ENCODE measurements at regions not wholly inside any gene's neighbourhood (a gene's known extent, or its start where the extent isn't known, plus 50 kb on each side); places are given as distances from the start of the nearest gene placed in this dataset.

- ATAC-seq (no peak), DNase-seq (no peak)
- ChIA-PET CTCF (interaction anchor here (1.2 to 1.5 kb wide), 2 partner anchors 9 to 129 kb away, joined by 3 to 4 read pairs; no protein-coding TSS in a partner anchor), POLR2A (no interaction called here)
- no peaks in the 10 kb centered on the region for H3K36me3 Mint-ChIP-seq (ENCODE audit: low read depth)
- intact Hi-C loops (cut with micrococcal nuclease): no loop called here
- no peak for TF ChIP-seq CTCF (IDR thresholded peaks at IDR 0.05)
- H3K27ac Mint-ChIP-seq: no peak overlapping the region
- H3K4me1 Mint-ChIP-seq (ENCODE audit: low read depth): no peaks in the 10 kb centered on the region
- H3K4me3 Mint-ChIP-seq: no peak overlapping the region
- H3K27me3 Mint-ChIP-seq: peaks cover 9% of the 10 kb centered on the region
- H3K9me3 Mint-ChIP-seq: peaks cover 6% of the 10 kb centered on the region
Measured at GRCh38 chr4:145427991-145428390, 53.7 kb upstream of the SMAD1 start.

- CTCF ChIA-PET: interaction anchor here (1.2 to 1.5 kb wide), 2 partner anchors 8 to 130 kb away, joined by 3 to 4 read pairs; no protein-coding TSS in a partner anchor
- peaks cover 5% of the 10 kb centered on the region for H3K27me3 Mint-ChIP-seq
- POLR2A ChIA-PET: no interaction called here
- intact Hi-C loops (cut with micrococcal nuclease): no loop called here
- no peak for ATAC-seq
- no peaks in the 10 kb centered on the region for H3K36me3 Mint-ChIP-seq (ENCODE audit: low read depth)
- no peak overlapping the region for H3K4me3 Mint-ChIP-seq
- TF ChIP-seq CTCF (IDR thresholded peaks at IDR 0.05): no peak
- H3K27ac Mint-ChIP-seq: no peak overlapping the region
- no peak for DNase-seq
- peaks cover 6% of the 10 kb centered on the region for H3K9me3 Mint-ChIP-seq
- H3K4me1 Mint-ChIP-seq (ENCODE audit: low read depth): no peaks in the 10 kb centered on the region
Measured at GRCh38 chr4:145427221-145427620, 54.4 kb upstream of the SMAD1 start.

- DNase-seq (no peak), ATAC-seq (no peak)
- Mint-ChIP-seq H3K36me3 (ENCODE audit: low read depth) (no peaks in the 10 kb centered on the region), H3K27me3 (peaks cover 4% of the 10 kb centered on the region), H3K4me3 (no peak overlapping the region), H3K9me3 (peaks cover 6% of the 10 kb centered on the region), H3K27ac (no peak overlapping the region), H3K4me1 (ENCODE audit: low read depth) (no peaks in the 10 kb centered on the region)
- CTCF ChIA-PET: no interaction called here
- POLR2A ChIA-PET: interaction anchor here (0.6 kb wide), 1 partner anchor 250 kb away, joined by 3 read pairs; no protein-coding TSS in a partner anchor
- intact Hi-C loops (cut with micrococcal nuclease): no loop called here
- TF ChIP-seq CTCF (IDR thresholded peaks at IDR 0.05): no peak
Measured at GRCh38 chr4:145423017-145423708, 58.5 kb upstream of the SMAD1 start.

DNA sequence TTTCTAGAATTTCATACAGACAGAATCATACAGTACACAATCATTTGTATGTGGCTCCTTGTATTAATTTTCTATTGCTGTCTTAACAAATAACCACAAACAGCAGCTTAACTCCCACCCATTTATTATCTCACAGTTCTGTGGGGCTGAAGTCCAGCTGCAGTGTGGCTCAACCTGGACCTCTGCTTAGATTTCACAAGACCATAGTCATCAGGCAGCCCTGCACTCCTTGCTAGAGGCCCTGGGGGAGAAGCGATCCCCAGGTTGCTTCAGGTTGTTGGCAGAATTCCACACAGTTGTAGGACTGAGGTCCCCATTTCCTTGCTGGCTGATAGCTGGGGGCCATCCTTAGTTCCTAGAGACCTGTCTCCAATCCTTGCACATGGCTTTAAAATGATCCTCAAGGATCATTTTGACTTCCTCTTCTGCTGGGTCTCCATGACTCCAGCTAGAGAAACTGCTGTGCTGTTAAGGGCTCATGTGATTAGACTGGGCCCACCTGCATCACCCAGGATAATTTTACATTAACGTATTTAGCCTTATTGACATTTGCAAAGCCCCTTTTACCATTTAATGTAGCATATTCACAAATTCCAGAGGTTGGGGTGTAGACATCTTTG lies 60.9 kb upstream of the SMAD1 start:
- Mint-ChIP-seq H3K4me3 (no peak overlapping the region), H3K36me3 (ENCODE audit: low read depth) (no peaks in the 10 kb centered on the region), H3K27ac (no peak overlapping the region), H3K4me1 (ENCODE audit: low read depth) (no peaks in the 10 kb centered on the region), H3K27me3 (peaks cover 8% of the 10 kb centered on the region), H3K9me3 (peaks cover 6% of the 10 kb centered on the region)
- ATAC-seq (no peak), DNase-seq (no peak)
- intact Hi-C loops (cut with micrococcal nuclease): no loop called here
- TF ChIP-seq CTCF (IDR thresholded peaks at IDR 0.05): no peak
- ChIA-PET POLR2A (no interaction called here), CTCF (no interaction called here)

DNA sequence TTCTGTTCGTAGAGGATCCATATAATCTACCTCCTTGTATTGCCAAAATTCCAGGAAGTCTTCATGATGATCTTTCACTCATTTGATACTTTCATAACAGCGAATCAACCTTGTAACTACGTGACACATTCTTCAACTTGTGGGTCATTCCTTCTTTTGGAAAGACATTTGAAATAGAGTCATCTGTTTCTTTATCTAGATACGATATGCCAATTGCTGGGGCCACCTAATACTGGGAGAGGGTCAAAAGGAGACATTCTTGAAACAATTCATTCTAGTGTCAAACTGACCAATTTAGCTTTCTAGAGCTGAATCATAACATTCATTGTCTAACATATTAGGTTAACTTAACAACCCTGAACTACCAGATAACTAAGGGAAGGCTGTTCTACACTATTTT lies 62.9 kb upstream of the SMAD1 start:
- DNase-seq: no peak
- TF ChIP-seq CTCF (IDR thresholded peaks at IDR 0.05): no peak
- intact Hi-C loops (cut with micrococcal nuclease): no loop called here
- ChIA-PET CTCF (interaction anchor here (1.2 kb wide), 2 partner anchors 9 to 138 kb away, joined by 3 read pairs; no protein-coding TSS in a partner anchor), POLR2A (no interaction called here)
- no peak overlapping the region for H3K4me3 Mint-ChIP-seq
- H3K4me1 Mint-ChIP-seq (ENCODE audit: low read depth): no peaks in the 10 kb centered on the region
- H3K27ac Mint-ChIP-seq: no peak overlapping the region
- no peak for ATAC-seq
- H3K27me3 Mint-ChIP-seq: peaks cover 8% of the 10 kb centered on the region
- no peaks in the 10 kb centered on the region for H3K36me3 Mint-ChIP-seq (ENCODE audit: low read depth)
- H3K9me3 Mint-ChIP-seq: peaks cover 2% of the 10 kb centered on the region

All from activated CD8-positive, alpha-beta T cell treated with anti-CD3 and anti-CD28 coated beads for 36 hours (primary cell).